Neural cell (in vitro differentiated cells): ENCODE measurements at regions not wholly inside any gene's neighbourhood (a gene's known extent, or its start where the extent isn't known, plus 50 kb on each side); places are given as distances from the start of the nearest gene placed in this dataset.

Experiments
- H2AFZ ChIP-seq: fragments of 200-600, 300-800 bp; sonication (generic), shearing (Covaris generic); 2 replicates; pipeline ENCODE4 v1.6.0; 2014; ENCODE audit warnings: low read depth, mild to moderate bottlenecking, antibody characterized with exemption, low read length, moderate library complexity
- H3F3A ChIP-seq: fragments of 200-600 bp; shearing (Covaris generic); 2 replicates; pipeline ENCODE4 v1.6.1; 2016; ENCODE audit warnings: mild to moderate bottlenecking, moderate library complexity, mixed read lengths, antibody characterized with exemption, low read length; ENCODE audit not compliant: insufficient read depth, poor library complexity, severe bottlenecking
- H3K27ac ChIP-seq: fragments of 200-600, 300-800 bp; sonication (generic), shearing (Covaris generic); 2 replicates; pipeline ENCODE4 v1.5.1; 2014; ENCODE audit warnings: mild to moderate bottlenecking, low read length, moderate library complexity
- H3K27me3 ChIP-seq: fragments of 300-800, 200-600 bp; sonication (generic), shearing (Covaris generic); 2 replicates; pipeline ENCODE4 v1.6.0; 2014; ENCODE audit warnings: mild to moderate bottlenecking, low read depth, low read length, moderate library complexity; ENCODE audit not compliant: insufficient read depth
- H3K36me3 ChIP-seq: fragments of 300-800, 200-600 bp; sonication (generic), shearing (Covaris generic); 2 replicates; pipeline ENCODE4 v1.5.1; 2014; ENCODE audit warnings: mild to moderate bottlenecking, antibody characterized with exemption, low read length, moderate library complexity; ENCODE audit not compliant: insufficient read depth
- H3K4me2 ChIP-seq: fragments of 300-800, 200-600 bp; sonication (generic), shearing (Covaris generic); 2 replicates; pipeline ENCODE4 v1.6.0; 2014; ENCODE audit warnings: mild to moderate bottlenecking, low read length
- H3K4me3 ChIP-seq: fragments of 300-800, 200-600 bp; sonication (generic), shearing (Covaris generic); 2 replicates; pipeline ENCODE4 v1.5.1; 2014; ENCODE audit warnings: mild to moderate bottlenecking, low read length, moderate library complexity
- H3K79me2 ChIP-seq: fragments of 200-600 bp; shearing (Covaris generic); replicated peaks from 2 replicates; pipeline ENCODE4 v1.6.0; 2014; ENCODE audit warnings: mild to moderate bottlenecking, low read length, moderate library complexity; ENCODE audit not compliant: insufficient read depth
- H3K9ac ChIP-seq: fragments of 300-800, 200-600 bp; sonication (generic), shearing (Covaris generic); 2 replicates; pipeline ENCODE4 v1.6.1; 2016; ENCODE audit warnings: mild to moderate bottlenecking, low read length, mixed read lengths
- H3K9me2 ChIP-seq: fragments of 200-600 bp; shearing (Covaris generic); 2 replicates; pipeline ENCODE4 v1.6.1; 2016; ENCODE audit warnings: mild to moderate bottlenecking, low read length, mixed read lengths; ENCODE audit not compliant: insufficient read depth
- H3K9me3 ChIP-seq: fragments of 200-600, 300-800 bp; sonication (generic), shearing (Covaris generic); 2 replicates; pipeline ENCODE4 v1.6.1; 2016; ENCODE audit warnings: mild to moderate bottlenecking, mixed run types, low read length, moderate library complexity, mixed read lengths
- H4K20me1 ChIP-seq: fragments of 200-600 bp; shearing (Covaris generic); 2 replicates; pipeline ENCODE4 v1.6.1; 2016; ENCODE audit warnings: mild to moderate bottlenecking, mixed run types; ENCODE audit not compliant: insufficient read depth
- CTCF ChIP-seq: fragments of 450-650 bp; IDR thresholded peaks from 2 replicates; pipeline ENCODE4 v1.5.1; 2014; ENCODE audit warnings: antibody characterized with exemption, mild to moderate bottlenecking, moderate library complexity; ENCODE audit not compliant: poor library complexity, severe bottlenecking
- EP300 ChIP-seq: fragments of 450-650 bp; conservative IDR thresholded peaks from 2 replicates; pipeline ENCODE4 v1.6.1; 2014; ENCODE audit warnings: antibody characterized with exemption, mild to moderate bottlenecking, moderate library complexity; ENCODE audit not compliant: poor library complexity, severe bottlenecking
- EZH2 ChIP-seq: fragments of 200-600, 300-800 bp; shearing (Covaris generic), sonication (generic); IDR thresholded peaks from 2 replicates; pipeline ENCODE4 v1.6.1; 2014; ENCODE audit warnings: antibody characterized with exemption, low read length, borderline replicate concordance, mild to moderate bottlenecking; ENCODE audit not compliant: insufficient read depth, poor library complexity, severe bottlenecking
- MXI1 ChIP-seq: fragments of 450-650 bp; conservative IDR thresholded peaks from 2 replicates; pipeline ENCODE4 v1.6.1; 2014; ENCODE audit warnings: antibody characterized with exemption, mild to moderate bottlenecking; ENCODE audit not compliant: poor library complexity, severe bottlenecking
- POLR2AphosphoS5 ChIP-seq: IDR thresholded peaks from 2 replicates; pipeline ENCODE4 v1.6.1; 2012
- RAD21 ChIP-seq: fragments of 450-650 bp; conservative IDR thresholded peaks from 2 replicates; pipeline ENCODE4 v1.6.1; 2014; ENCODE audit warnings: antibody characterized with exemption, mild to moderate bottlenecking, moderate library complexity
- REST ChIP-seq: IDR thresholded peaks from 2 replicates; pipeline ENCODE4 v1.6.1; 2012; ENCODE audit warnings: borderline replicate concordance
- SMC3 ChIP-seq: fragments of 450-650 bp; conservative IDR thresholded peaks from 2 replicates; pipeline ENCODE4 v1.6.1; 2014; ENCODE audit warnings: antibody characterized with exemption, mild to moderate bottlenecking, moderate library complexity; ENCODE audit not compliant: poor library complexity
- TAF1 ChIP-seq: IDR thresholded peaks from 2 replicates; pipeline ENCODE4 v1.6.1; 2012; ENCODE audit warnings: low read depth

GRCh38 chr2:122075381-122075780, 319.9 kb downstream of the TSN start:
- Histone ChIP-seq H2AFZ (no peak overlapping the region), H4K20me1 (no peaks in the 10 kb centered on the region), H3K9me3 (no peaks in the 10 kb centered on the region), H3F3A (no peaks in the 10 kb centered on the region), H3K9ac (no peak overlapping the region), H3K79me2 (no peaks in the 10 kb centered on the region), H3K27ac (no peak overlapping the region), H3K4me2 (no peak overlapping the region), H3K4me3 (no peak overlapping the region), H3K9me2 (no peaks in the 10 kb centered on the region), H3K27me3 (no peaks in the 10 kb centered on the region), H3K36me3 (no peaks in the 10 kb centered on the region)
- TF ChIP-seq CTCF (no peak), SMC3 (no peak), EZH2 (no peak), POLR2AphosphoS5 (no peak), REST (no peak), EP300 (no peak), RAD21 (no peak), TAF1 (no peak), MXI1 (no peak)

- Histone ChIP-seq H2AFZ (no peak overlapping the region), H3F3A (no peaks in the 10 kb centered on the region), H3K79me2 (no peaks in the 10 kb centered on the region), H4K20me1 (no peaks in the 10 kb centered on the region), H3K9me2 (no peaks in the 10 kb centered on the region), H3K9me3 (no peaks in the 10 kb centered on the region), H3K36me3 (no peaks in the 10 kb centered on the region), H3K4me2 (no peak overlapping the region), H3K4me3 (no peak overlapping the region), H3K9ac (no peak overlapping the region), H3K27me3 (no peaks in the 10 kb centered on the region), H3K27ac (no peak overlapping the region)
- TF ChIP-seq SMC3 (no peak), TAF1 (no peak), CTCF (no peak)
These were observed 321.7 kb downstream of the TSN start for GRCh38 chr2:122077114-122077513.
